Muscle layer of duodenum (tissue), 2 donors: ENCODE measurements at regions not wholly inside any gene's neighbourhood (a gene's known extent, or its start where the extent isn't known, plus 50 kb on each side); places are given as distances from the start of the nearest gene placed in this dataset.

Experiments used
- H3K27ac ChIP-seq: one replicate; pipeline ENCODE4 v1.7.0; 2013; ENCODE audit warnings: mild to moderate bottlenecking, low read length
- H3K27me3 ChIP-seq: one replicate; pipeline ENCODE4 v1.7.0; 2013; ENCODE audit warnings: low read depth, mild to moderate bottlenecking, control low read depth, low read length
- H3K36me3 ChIP-seq, 2 donors: one replicate each; pipeline ENCODE4 v1.7.0; 2013; ENCODE audit warnings: low read length in 2 of 2, control low read depth in 1 of 2, mild to moderate bottlenecking in 1 of 2; ENCODE audit not compliant: insufficient read depth in 2 of 2, control insufficient read depth in 1 of 2
- H3K4me1 ChIP-seq, 2 donors: one replicate each; pipeline ENCODE4 v1.7.0; 2013; ENCODE audit warnings: low read length in 2 of 2, mild to moderate bottlenecking in 2 of 2, control low read depth in 1 of 2, moderate library complexity in 1 of 2; ENCODE audit not compliant: insufficient read depth in 2 of 2, control insufficient read depth in 1 of 2
- H3K4me3 ChIP-seq, 2 donors: one replicate each; pipeline ENCODE4 v1.7.0; 2013; ENCODE audit warnings: low read length in 2 of 2, low read depth in 1 of 2, mild to moderate bottlenecking in 1 of 2
- H3K9me3 ChIP-seq, 2 donors: one replicate each; pipeline ENCODE4 v1.7.0; 2013; ENCODE audit warnings: low read length in 2 of 2, control low read depth in 1 of 2, mild to moderate bottlenecking in 1 of 2; ENCODE audit not compliant: control insufficient read depth in 1 of 2
- donor health status: healthy.

DNA sequence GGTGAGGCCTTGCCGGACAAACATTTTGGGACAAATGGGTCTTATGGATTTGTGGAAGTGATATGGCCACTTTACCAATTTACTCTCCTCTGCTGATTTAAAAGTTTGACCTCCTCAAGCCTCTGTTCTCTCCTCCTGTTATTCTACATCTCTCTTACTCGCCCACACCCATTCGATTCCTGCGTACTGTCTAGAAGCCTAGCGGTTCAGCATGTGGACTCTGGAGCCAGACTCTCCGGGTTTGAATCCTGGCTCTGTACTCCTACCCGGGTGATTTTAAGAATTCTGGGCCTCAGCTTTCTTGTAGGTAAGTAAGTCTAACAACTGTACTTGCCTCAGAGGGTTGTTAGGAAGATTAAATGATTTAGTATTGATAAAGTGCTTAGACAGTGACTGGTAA, 168.6 kb upstream of the IFNG-AS1 start:
- Histone ChIP-seq H3K27ac (no peak overlapping the region), H3K36me3 (no peaks in the 10 kb centered on the region), H3K4me1 (peaks cover 0 to 3% of the 10 kb centered on the region in 2 donors), H3K9me3 (peaks cover 0 to 2% of the 10 kb centered on the region in 2 donors), H3K27me3 (no peaks in the 10 kb centered on the region), H3K4me3 (no peak overlapping the region)

DNA sequence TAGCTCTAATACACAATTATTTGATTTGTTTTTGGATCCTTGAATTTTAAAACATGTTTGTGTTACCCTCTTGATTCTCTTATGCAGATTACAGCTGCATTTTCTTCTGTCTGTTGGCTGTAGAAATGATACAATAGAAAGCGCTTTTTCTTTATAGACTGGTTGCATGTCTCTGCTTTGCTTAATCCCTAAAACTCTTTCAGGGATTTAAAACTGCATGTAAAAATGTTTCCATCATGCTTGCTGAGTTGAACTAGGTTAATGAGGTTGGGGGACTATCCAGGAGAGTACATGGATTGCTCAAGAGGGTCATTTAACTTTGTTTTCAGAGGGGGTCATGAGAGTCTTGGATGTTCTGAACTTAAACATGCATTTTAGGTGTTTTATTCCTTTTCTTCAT, 166.4 kb upstream of the IFNG-AS1 start:
- Histone ChIP-seq H3K27ac (no peak overlapping the region), H3K4me3 (no peak overlapping the region), H3K27me3 (no peaks in the 10 kb centered on the region), H3K4me1 (peaks cover 0 to 9% of the 10 kb centered on the region in 2 donors), H3K9me3 (no peaks in the 10 kb centered on the region), H3K36me3 (peaks cover 0 to 4% of the 10 kb centered on the region in 2 donors)

DNA sequence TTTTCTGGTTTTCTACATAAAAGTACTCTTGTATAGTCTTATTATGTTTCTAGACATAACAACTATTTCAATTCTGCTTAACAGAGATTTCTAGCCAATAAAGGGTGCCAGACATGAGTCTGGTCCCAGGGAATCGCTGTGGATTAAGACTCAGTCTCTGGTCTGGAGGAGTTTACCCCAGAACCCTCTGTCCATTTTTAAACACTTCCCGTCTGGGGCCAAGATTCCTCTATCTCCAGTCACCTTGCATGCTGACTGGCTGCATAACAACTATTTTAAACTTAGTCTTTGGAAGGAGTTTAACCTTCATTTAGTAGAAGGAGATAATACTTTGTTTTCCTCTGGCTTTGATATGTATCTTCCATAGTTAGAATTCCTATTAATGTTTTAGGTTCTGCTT, 163.1 kb upstream of the IFNG-AS1 start:
- Histone ChIP-seq H3K4me3 (no peak overlapping the region), H3K4me1 (peaks cover 0 to 5% of the 10 kb centered on the region in 2 donors), H3K27ac (peak overlapping the region; percentile 96)

DNA sequence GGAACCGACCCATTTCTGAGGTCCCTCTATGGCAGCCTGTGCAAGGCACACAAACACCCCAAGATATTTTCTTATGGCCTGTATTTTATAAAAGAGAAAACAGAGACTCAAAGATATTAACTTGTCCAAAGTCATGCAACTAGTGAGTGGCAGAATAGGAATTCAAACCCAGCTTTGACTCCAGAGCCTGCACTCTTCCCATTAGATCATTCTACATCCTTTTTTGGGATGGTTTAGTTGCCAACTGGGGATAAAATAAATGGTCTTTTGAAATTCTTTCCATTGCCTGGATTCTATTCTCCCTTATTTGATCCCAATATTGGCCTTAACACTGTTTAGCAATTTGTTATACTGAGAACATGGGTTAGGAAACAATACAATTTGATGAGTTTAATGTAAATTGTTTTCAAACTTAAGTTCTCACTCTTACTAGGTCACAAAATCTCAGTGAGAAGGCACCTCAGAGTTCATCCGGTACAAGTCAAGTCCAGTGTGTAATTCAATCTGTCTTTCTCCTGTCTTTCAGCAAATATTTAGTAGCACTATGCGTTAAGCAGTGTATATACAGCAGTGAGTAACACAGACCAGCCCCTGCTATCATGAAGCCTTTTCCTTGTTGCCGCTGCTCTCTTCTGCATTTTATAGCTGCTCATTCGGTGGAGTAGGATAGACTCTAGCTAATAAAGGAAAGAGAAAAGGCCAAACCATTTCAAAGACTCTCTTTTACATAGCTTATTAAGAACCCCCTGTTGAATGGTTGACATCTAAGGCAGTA, 162.1 kb upstream of the IFNG-AS1 start:
- peaks cover 0 to 4% of the 10 kb centered on the region in 2 donors for H3K36me3 ChIP-seq
- H3K27ac ChIP-seq = peak overlapping the region; percentile 96
- H3K9me3 ChIP-seq = no peaks in the 10 kb centered on the region
- peak overlapping the region; percentile 48 to 62 for H3K4me3 ChIP-seq
- no peaks in the 10 kb centered on the region for H3K27me3 ChIP-seq
- H3K4me1 ChIP-seq = peaks cover 0 to 5% of the 10 kb centered on the region in 2 donors

More for the DNA sequence above, 163.1 kb upstream of the IFNG-AS1 start:
- Histone ChIP-seq H3K36me3 (peaks cover 0 to 4% of the 10 kb centered on the region in 2 donors), H3K9me3 (no peaks in the 10 kb centered on the region), H3K27me3 (no peaks in the 10 kb centered on the region)

DNA sequence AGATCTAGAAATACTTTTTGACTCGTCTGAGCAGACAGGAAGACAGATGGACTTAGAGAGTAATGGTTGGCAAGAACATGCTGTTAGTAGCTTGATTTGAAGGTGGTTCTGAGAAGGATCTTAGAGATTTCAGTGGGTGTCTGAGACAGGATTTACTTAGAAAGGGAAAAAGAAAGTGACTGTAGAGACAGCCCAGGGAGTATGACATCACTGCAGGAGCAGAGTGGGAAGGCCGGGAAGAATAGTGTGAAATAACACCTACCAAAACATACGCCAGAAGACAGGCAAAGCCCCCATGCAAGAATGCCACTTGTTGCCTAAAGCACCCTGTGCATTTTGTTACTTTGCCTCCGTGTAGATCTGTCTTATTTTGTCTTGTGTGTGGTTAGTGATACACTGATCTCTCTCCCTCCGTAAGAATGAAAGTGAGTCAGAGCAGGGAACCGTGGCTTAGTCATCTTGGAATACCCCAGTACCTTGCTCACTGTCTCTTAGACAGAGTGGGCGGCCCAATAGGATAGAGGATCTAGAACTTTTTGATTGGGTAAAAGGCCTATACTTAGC, 161.3 kb upstream of the IFNG-AS1 start:
- peak overlapping the region; percentile 96 for H3K27ac ChIP-seq
- H3K9me3 ChIP-seq = no peaks in the 10 kb centered on the region
- H3K4me1 ChIP-seq = peaks cover 0 to 5% of the 10 kb centered on the region in 2 donors
- peaks cover 0 to 4% of the 10 kb centered on the region in 2 donors for H3K36me3 ChIP-seq
- H3K27me3 ChIP-seq = no peaks in the 10 kb centered on the region
- peak overlapping the region; percentile 48 to 62 for H3K4me3 ChIP-seq

DNA sequence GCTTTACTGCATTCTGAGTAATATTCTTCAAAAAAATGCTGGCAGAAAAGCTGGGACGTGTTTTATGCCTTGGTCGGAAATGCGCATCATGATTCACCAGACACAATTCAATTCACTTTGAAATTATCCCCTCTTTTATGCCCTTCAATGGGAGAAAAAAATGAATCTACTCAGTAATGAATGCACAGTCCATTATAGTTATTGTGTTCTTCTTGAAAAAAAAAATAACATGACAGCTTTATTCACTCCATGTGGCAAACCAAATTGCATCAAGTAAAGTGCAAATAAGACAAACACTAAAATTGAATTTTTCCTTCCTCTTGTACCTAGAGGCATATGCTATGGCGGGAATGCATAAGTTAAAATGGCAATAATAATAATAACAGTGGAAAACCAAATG, 159.4 kb upstream of the IFNG-AS1 start:
- Histone ChIP-seq H3K27me3 (no peaks in the 10 kb centered on the region), H3K27ac (no peak overlapping the region), H3K4me1 (peaks cover 0 to 5% of the 10 kb centered on the region in 2 donors), H3K9me3 (no peaks in the 10 kb centered on the region), H3K4me3 (no peak overlapping the region), H3K36me3 (peaks cover 0 to 4% of the 10 kb centered on the region in 2 donors)

DNA sequence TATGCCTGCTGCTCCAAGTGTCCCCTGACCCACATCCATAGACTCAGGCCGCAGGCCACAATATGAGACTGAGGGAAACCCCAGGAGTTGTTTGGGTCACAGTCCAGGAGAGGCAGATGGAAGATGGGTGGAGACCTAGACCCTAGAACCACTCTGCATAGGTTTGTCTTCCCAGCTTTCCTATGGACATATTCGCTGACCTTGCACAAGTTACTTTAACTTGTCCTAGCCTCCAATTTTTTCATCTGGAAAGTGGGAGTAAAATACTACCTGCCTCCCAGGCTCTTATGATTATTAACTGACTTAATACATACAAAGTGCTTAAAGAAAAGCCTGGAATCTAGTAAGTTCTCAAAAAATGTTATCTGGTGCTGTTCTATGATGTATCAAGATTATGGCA, 157.1 kb upstream of the IFNG-AS1 start:
- Histone ChIP-seq H3K27me3 (no peaks in the 10 kb centered on the region), H3K27ac (no peak overlapping the region), H3K4me3 (no peak overlapping the region), H3K4me1 (no peaks in the 10 kb centered on the region), H3K9me3 (peaks cover 0 to 2% of the 10 kb centered on the region in 2 donors), H3K36me3 (peaks cover 0 to 4% of the 10 kb centered on the region in 2 donors)

DNA sequence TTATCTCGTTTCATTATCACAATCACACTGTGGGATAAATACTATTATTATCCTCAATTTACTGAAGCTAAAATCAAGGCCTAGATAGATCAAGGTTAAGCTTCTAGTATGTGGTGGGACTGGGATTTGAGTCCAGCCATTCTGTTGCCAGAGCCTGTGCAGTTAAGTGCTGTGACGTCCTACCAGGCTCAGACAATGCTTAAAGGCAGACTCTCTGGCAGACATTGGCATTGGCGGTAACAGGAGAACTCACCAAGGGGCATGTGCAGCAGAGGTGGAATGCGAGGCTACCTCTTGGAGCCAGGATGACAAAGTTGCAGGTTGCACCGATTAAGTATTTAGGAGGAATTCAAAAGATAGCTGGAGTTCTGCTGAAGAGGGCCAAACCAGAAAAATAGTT, 155.6 kb upstream of the IFNG-AS1 start:
- H3K36me3 ChIP-seq = no peaks in the 10 kb centered on the region
- H3K4me1 ChIP-seq = no peaks in the 10 kb centered on the region
- H3K27ac ChIP-seq = no peak overlapping the region
- H3K9me3 ChIP-seq = peaks cover 0 to 6% of the 10 kb centered on the region in 2 donors
- H3K4me3 ChIP-seq = no peak overlapping the region
- H3K27me3 ChIP-seq = no peaks in the 10 kb centered on the region

DNA sequence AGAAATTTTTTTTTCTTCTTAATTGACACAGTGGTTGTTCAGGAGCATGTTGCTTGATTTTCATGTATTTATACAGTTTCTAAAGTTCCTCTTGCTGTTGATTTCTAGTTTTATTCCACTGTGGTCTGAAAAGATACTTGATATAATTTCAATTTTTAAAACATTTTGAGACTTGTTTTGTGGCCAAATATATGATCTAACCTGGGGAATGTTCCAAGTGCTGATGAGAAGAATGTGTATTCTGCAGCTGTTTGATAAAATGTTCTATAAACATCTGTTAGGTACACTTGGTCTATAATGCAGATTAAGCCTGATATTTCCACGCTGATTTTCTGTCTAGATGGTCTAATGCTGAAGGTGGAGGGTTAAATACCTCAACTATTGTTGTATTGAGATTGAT, 151.4 kb upstream of the IFNG-AS1 start:
- no peaks in the 10 kb centered on the region for H3K36me3 ChIP-seq
- no peaks in the 10 kb centered on the region for H3K27me3 ChIP-seq
- H3K9me3 ChIP-seq = peaks cover 0 to 8% of the 10 kb centered on the region in 2 donors
- H3K27ac ChIP-seq = no peak overlapping the region
- no peak overlapping the region for H3K4me3 ChIP-seq
- H3K4me1 ChIP-seq = no peaks in the 10 kb centered on the region

DNA sequence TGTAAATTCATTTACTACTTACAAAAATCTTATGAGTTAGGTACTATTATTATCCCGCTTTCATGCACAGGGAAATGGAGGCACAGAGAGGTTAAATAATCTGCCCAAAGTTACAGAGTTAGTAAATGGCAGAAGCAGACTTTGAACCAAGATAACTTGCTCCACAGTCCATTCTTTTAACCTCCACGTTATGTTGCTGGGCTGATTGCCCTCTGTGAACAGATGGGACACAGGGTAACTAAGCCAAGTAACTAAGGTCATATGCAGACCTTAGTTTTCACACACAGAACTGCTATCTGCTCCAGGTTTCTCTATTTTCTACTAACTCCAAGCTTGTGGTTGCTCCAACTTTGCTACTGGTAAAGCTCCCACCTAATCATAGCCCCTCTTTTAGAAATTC, 147.1 kb upstream of the IFNG-AS1 start:
- no peak overlapping the region for H3K27ac ChIP-seq
- H3K4me3 ChIP-seq = no peak overlapping the region
- peaks cover 0 to 6% of the 10 kb centered on the region in 2 donors for H3K9me3 ChIP-seq
- H3K4me1 ChIP-seq = no peaks in the 10 kb centered on the region
- no peaks in the 10 kb centered on the region for H3K27me3 ChIP-seq
- no peaks in the 10 kb centered on the region for H3K36me3 ChIP-seq

DNA sequence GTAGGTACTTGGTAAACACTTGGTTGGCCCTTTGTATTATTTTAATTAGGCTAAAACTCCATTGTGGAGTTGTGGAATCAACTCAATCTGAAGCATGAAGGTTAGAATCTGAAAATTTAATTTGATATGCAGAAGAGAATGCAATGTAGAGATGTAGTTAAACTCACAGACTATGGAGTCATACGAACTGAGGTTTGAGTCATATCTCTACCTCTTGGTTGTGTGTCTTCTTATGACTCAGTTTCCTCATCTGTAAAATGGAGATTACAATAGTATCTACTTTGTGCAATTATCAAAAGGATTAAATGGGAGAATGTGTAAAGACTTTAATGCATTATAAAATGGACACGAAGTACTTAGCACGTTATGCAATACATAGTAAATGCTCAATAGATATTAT, 146.0 kb upstream of the IFNG-AS1 start:
- no peaks in the 10 kb centered on the region for H3K4me1 ChIP-seq

More for the DNA sequence above, 146.0 kb upstream of the IFNG-AS1 start:
- H3K4me3 ChIP-seq = no peak overlapping the region
- no peaks in the 10 kb centered on the region for H3K27me3 ChIP-seq
- H3K9me3 ChIP-seq = peaks cover 0 to 6% of the 10 kb centered on the region in 2 donors
- no peak overlapping the region for H3K27ac ChIP-seq
- H3K36me3 ChIP-seq = no peaks in the 10 kb centered on the region
